T-cell (primary cell): ENCODE measurements at regions not wholly inside any gene's neighbourhood (a gene's known extent, or its start where the extent isn't known, plus 50 kb on each side); places are given as distances from the start of the nearest gene placed in this dataset.

ENCODE experiments used
- ATAC-seq, 4 experiments: fragments of 200-7000 bp in 3 of 4; fragments of 150-1000 bp in 1 of 4; cut with Tn5 transposase; replicated peaks in 1 of 4; 1 replicate in 3 of 4; 2 replicates in 1 of 4; pipeline ENCODE4 v1.10.0; 2021; ENCODE audit warnings: moderate library complexity in 3 of 4, mild to moderate bottlenecking in 2 of 4, moderate number of reproducible peaks in 1 of 4
- CTCF ChIA-PET, 2 donors: fragments of 300-600 bp; sonication (Branson Sonifier 250); formaldehyde crosslinking; loops; one replicate each; lab custom pipeline; 2022; ENCODE audit warnings: antibody characterized with exemption in 2 of 2; lab: Charles Lee
- POLR2A ChIA-PET, 2 donors: fragments of 300-600 bp; sonication (Branson Sonifier 250); formaldehyde crosslinking; loops; one replicate each; lab custom pipeline; 2022; ENCODE audit warnings: antibody characterized with exemption in 2 of 2; lab: Charles Lee
- DNase-seq, 35 experiments: peaks; one replicate each; pipeline versions ENCODE4 v3.0.0 to v3.0.0-alpha.2; 2013 to 2023
- H3K27ac ChIP-seq: one replicate; pipeline ENCODE4 v1.5.1; 2013; ENCODE audit warnings: low read length
- H3K27me3 ChIP-seq, 2 experiments: replicated peaks in 1 of 2; 1 replicate in 1 of 2; 2 replicates in 1 of 2; pipeline versions ENCODE4 v1.6.1 to v1.7.0; 2013; ENCODE audit warnings: low read length in 1 of 2, mixed read lengths in 1 of 2; ENCODE audit not compliant: control insufficient read depth in 2 of 2, insufficient read depth in 2 of 2; ENCODE audit errors: extremely low read depth in 1 of 2
- H3K36me3 ChIP-seq, 2 donors: 1 replicate in 1 of 2; 2 replicates in 1 of 2; pipeline versions ENCODE4 v1.6.1 to v1.7.0; 2013; ENCODE audit warnings: low read length in 1 of 2; ENCODE audit not compliant: control insufficient read depth in 2 of 2, insufficient read depth in 1 of 2; ENCODE audit errors: extremely low read depth in 1 of 2
- H3K4me1 ChIP-seq, 2 experiments: 1 replicate in 1 of 2; 2 replicates in 1 of 2; pipeline versions ENCODE4 v1.6.1 to v1.7.0; 2013; ENCODE audit warnings: low read length in 2 of 2, mixed read lengths in 1 of 2; ENCODE audit not compliant: insufficient read depth in 2 of 2, control insufficient read depth in 1 of 2; ENCODE audit errors: extremely low read depth in 1 of 2
- H3K4me3 ChIP-seq, 2 donors: 1 replicate in 1 of 2; 2 replicates in 1 of 2; pipeline versions ENCODE4 v1.5.1 to v1.7.0; 2013; ENCODE audit warnings: mild to moderate bottlenecking in 2 of 2, low read length in 1 of 2, moderate library complexity in 1 of 2; ENCODE audit not compliant: control insufficient read depth in 1 of 2; ENCODE audit errors: extremely low read depth in 1 of 2
- H3K9me3 ChIP-seq: 2 replicates; pipeline ENCODE4 v1.7.0; 2013
- H3K27ac Mint-ChIP-seq, 2 donors: one replicate each; pipeline ENCODE4 v1.8.0; 2020 to 2021; ENCODE audit warnings: mild to moderate bottlenecking in 2 of 2, mixed read lengths in 2 of 2
- H3K27me3 Mint-ChIP-seq, 2 donors: one replicate each; pipeline ENCODE4 v1.8.0; 2021 to 2022; ENCODE audit warnings: mixed read lengths in 2 of 2
- H3K36me3 Mint-ChIP-seq: one replicate; pipeline ENCODE4 v1.8.0; 2021; ENCODE audit warnings: mixed read lengths
- H3K4me1 Mint-ChIP-seq, 3 donors: one replicate each; pipeline ENCODE4 v1.8.0; 2020 to 2022; ENCODE audit warnings: mixed read lengths in 3 of 3, mild to moderate bottlenecking in 1 of 3
- H3K4me3 Mint-ChIP-seq, 3 donors: one replicate each; pipeline ENCODE4 v1.8.0; 2020 to 2022; ENCODE audit warnings: mild to moderate bottlenecking in 3 of 3, mixed read lengths in 3 of 3, moderate library complexity in 3 of 3
- H3K9me3 Mint-ChIP-seq, 3 donors: one replicate each; pipeline ENCODE4 v1.8.0; 2020 to 2022; ENCODE audit warnings: mixed read lengths in 3 of 3
- WGBS: methylation state at CpG from one replicate; pipeline ENCODE4 v1.1.5; 2013; ENCODE audit warnings: missing lambda C conversion rate; ENCODE audit not compliant: insufficient coverage; 5-methylcytosine and 5-hydroxymethylcytosine counted together

- Mint-ChIP-seq H3K36me3 (no peaks in the 10 kb centered on the region), H3K4me1 (no peaks in the 10 kb centered on the region), H3K27ac (no peak overlapping the region), H3K9me3 (peaks cover 0 to 2% (median 0%) of the 10 kb centered on the region in 3 donors), H3K27me3 (no peaks in the 10 kb centered on the region), H3K4me3 (no peak overlapping the region)
- DNase-seq (no peak), ATAC-seq (no peak)
- no peaks in the 10 kb centered on the region for H3K36me3 ChIP-seq
- peaks cover 0 to 2% of the 10 kb centered on the region in 2 experiments for H3K27me3 ChIP-seq
- ChIA-PET CTCF (no interaction called here), POLR2A (no interaction called here)
- H3K27ac ChIP-seq: no peak overlapping the region
- no peaks in the 10 kb centered on the region for H3K9me3 ChIP-seq
- H3K4me1 ChIP-seq: no peaks in the 10 kb centered on the region
- no peak overlapping the region for H3K4me3 ChIP-seq
- 89% methylated on average over 5 of the region's 11 CpGs for WGBS
These were observed 115.1 kb downstream of the RHOU start for GRCh38 chr1:228850141-228851100.

- CTCF ChIA-PET: no interaction called here
- no peak for ATAC-seq
- H3K27ac Mint-ChIP-seq: no peak overlapping the region
- Histone ChIP-seq H3K27ac (no peak overlapping the region), H3K4me1 (no peaks in the 10 kb centered on the region), H3K27me3 (peaks cover 0 to 2% of the 10 kb centered on the region in 2 experiments), H3K4me3 (no peak overlapping the region), H3K9me3 (no peaks in the 10 kb centered on the region), H3K36me3 (no peaks in the 10 kb centered on the region)
- POLR2A ChIA-PET: no interaction called here
- peaks cover 0 to 8% (median 3%) of the 10 kb centered on the region in 3 donors for H3K9me3 Mint-ChIP-seq
- no peak overlapping the region for H3K4me3 Mint-ChIP-seq
- H3K27me3 Mint-ChIP-seq: no peaks in the 10 kb centered on the region
- peaks cover 3% of the 10 kb centered on the region for H3K36me3 Mint-ChIP-seq
- 100% methylated on average over 1 of the region's 5 CpGs for WGBS
- DNase-seq: no peak
- no peaks in the 10 kb centered on the region for H3K4me1 Mint-ChIP-seq
These were observed 115.9 kb downstream of the RHOU start for GRCh38 chr1:228851193-228851592.

GRCh38 chr1:228851618-228852017 lies 116.3 kb downstream of the RHOU start:
- Mint-ChIP-seq H3K27me3 (no peaks in the 10 kb centered on the region), H3K4me1 (no peaks in the 10 kb centered on the region), H3K27ac (no peak overlapping the region), H3K9me3 (peaks cover 0 to 12% (median 4%) of the 10 kb centered on the region in 3 donors), H3K4me3 (no peak overlapping the region), H3K36me3 (peaks cover 3% of the 10 kb centered on the region)
- WGBS: no CpG with 5 or more reads among the region's 6 CpGs
- H3K4me1 ChIP-seq: no peaks in the 10 kb centered on the region
- no peak for DNase-seq
- peaks cover 0 to 2% of the 10 kb centered on the region in 2 experiments for H3K27me3 ChIP-seq
- no peaks in the 10 kb centered on the region for H3K36me3 ChIP-seq
- H3K9me3 ChIP-seq: no peaks in the 10 kb centered on the region
- ChIA-PET POLR2A (no interaction called here), CTCF (no interaction called here)
- no peak overlapping the region for H3K4me3 ChIP-seq
- no peak for ATAC-seq
- no peak overlapping the region for H3K27ac ChIP-seq

GRCh38 chr1:228852024-228852423 lies 116.7 kb downstream of the RHOU start:
- Histone ChIP-seq H3K9me3 (no peaks in the 10 kb centered on the region), H3K36me3 (no peaks in the 10 kb centered on the region), H3K27ac (no peak overlapping the region), H3K4me1 (no peaks in the 10 kb centered on the region), H3K4me3 (no peak overlapping the region), H3K27me3 (peaks cover 0 to 2% of the 10 kb centered on the region in 2 experiments)
- no peak for DNase-seq
- no peaks in the 10 kb centered on the region for H3K4me1 Mint-ChIP-seq
- 83% methylated on average over 3 of the region's 4 CpGs for WGBS
- H3K36me3 Mint-ChIP-seq: peaks cover 3% of the 10 kb centered on the region
- ChIA-PET CTCF (no interaction called here), POLR2A (no interaction called here)
- H3K27me3 Mint-ChIP-seq: no peaks in the 10 kb centered on the region
- peaks cover 0 to 14% (median 4%) of the 10 kb centered on the region in 3 donors for H3K9me3 Mint-ChIP-seq
- ATAC-seq: no peak
- no peak overlapping the region for H3K4me3 Mint-ChIP-seq
- H3K27ac Mint-ChIP-seq: no peak overlapping the region

GRCh38 chr1:228852511-228853088 lies 117.3 kb downstream of the RHOU start:
- DNase-seq (no peak), ATAC-seq (no peak)
- Mint-ChIP-seq H3K27me3 (no peaks in the 10 kb centered on the region), H3K4me3 (no peak overlapping the region), H3K4me1 (no peaks in the 10 kb centered on the region), H3K27ac (no peak overlapping the region), H3K9me3 (peaks cover 0 to 14% (median 4%) of the 10 kb centered on the region in 3 donors), H3K36me3 (peaks cover 3% of the 10 kb centered on the region)
- Histone ChIP-seq H3K27ac (no peak overlapping the region), H3K4me3 (no peak overlapping the region), H3K9me3 (no peaks in the 10 kb centered on the region), H3K4me1 (no peaks in the 10 kb centered on the region), H3K27me3 (peaks cover 0 to 2% of the 10 kb centered on the region in 2 experiments), H3K36me3 (no peaks in the 10 kb centered on the region)
- CTCF ChIA-PET: interaction anchor here in 1 of 2 donors (0.6 kb wide), 1 partner anchor 119 kb away, joined by 9 read pairs; no protein-coding TSS in a partner anchor
- POLR2A ChIA-PET: no interaction called here
- 100% methylated on average over 1 of the region's 3 CpGs for WGBS

- peaks cover 3% of the 10 kb centered on the region for H3K36me3 Mint-ChIP-seq
- POLR2A ChIA-PET: no interaction called here
- CTCF ChIA-PET: interaction anchor here in 1 of 2 donors (0.6 kb wide), 1 partner anchor 119 kb away, joined by 9 read pairs; no protein-coding TSS in a partner anchor
- no CpG with 5 or more reads among the region's 2 CpGs for WGBS
- H3K36me3 ChIP-seq: no peaks in the 10 kb centered on the region
- H3K9me3 ChIP-seq: no peaks in the 10 kb centered on the region
- no peak overlapping the region for H3K27ac ChIP-seq
- H3K4me1 ChIP-seq: no peaks in the 10 kb centered on the region
- H3K27ac Mint-ChIP-seq: no peak overlapping the region
- no peak overlapping the region for H3K4me3 Mint-ChIP-seq
- DNase-seq: no peak
- no peak overlapping the region for H3K4me3 ChIP-seq
- H3K27me3 Mint-ChIP-seq: peaks cover 0 to 1% of the 10 kb centered on the region in 2 donors
- peaks cover 0 to 2% of the 10 kb centered on the region in 2 experiments for H3K27me3 ChIP-seq
- no peaks in the 10 kb centered on the region for H3K4me1 Mint-ChIP-seq
- no peak for ATAC-seq
- H3K9me3 Mint-ChIP-seq: peaks cover 0 to 14% (median 4%) of the 10 kb centered on the region in 3 donors
These were observed 117.9 kb downstream of the RHOU start for GRCh38 chr1:228853191-228853590.
